GM13977 (cell line): ENCODE measurements at regions not wholly inside any gene's neighbourhood (a gene's known extent, or its start where the extent isn't known, plus 50 kb on each side); places are given as distances from the start of the nearest gene placed in this dataset.

Experiments used
- DNase-seq: peaks from one replicate; pipeline ENCODE4 v3.0.0; 2012; ENCODE audit warnings: low spot score
- in situ Hi-C: fragments of 300-500 bp; cut with MboI; formaldehyde crosslinking; loops from one replicate; pipeline ENCODE4 v1.12.0; 2022; ENCODE audit warnings: low sequenced_read_pairs, low pct_unique_long_range_greater_than_20kb, mixed read lengths, inconsistent platforms; ENCODE audit not compliant: unreplicated experiment
- TF ChIP-seq, protein P1 (sequence below): IDR thresholded peaks from 2 replicates; pipeline ENCODE4 v1.5.1; 2012; ENCODE audit warnings: mild to moderate bottlenecking, control low read depth; ENCODE audit not compliant: insufficient read depth; ENCODE audit errors: extremely low read depth, missing control alignments

DNA sequence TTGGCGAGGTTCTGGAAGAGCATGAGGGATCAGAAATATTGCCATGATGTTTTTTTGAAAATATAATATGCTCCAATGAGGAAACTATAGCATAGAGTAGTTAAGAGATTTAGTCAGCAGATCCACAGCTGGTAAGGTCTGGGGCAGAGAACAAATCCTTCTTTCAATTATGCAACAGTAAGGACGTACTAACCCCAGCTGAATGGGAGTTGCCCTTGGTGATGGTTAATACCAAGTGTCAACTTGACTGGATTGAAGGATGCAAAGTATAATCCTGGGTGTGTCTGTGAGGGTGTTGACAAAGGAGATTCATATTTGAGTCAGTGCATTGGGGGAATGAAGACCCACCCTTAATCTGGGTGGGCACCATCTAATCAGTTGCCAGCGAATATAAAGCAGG is 745.5 kb upstream of the NRSN1 start:
- in situ Hi-C loops: no loop called here
- TF ChIP-seq, protein P1, sequence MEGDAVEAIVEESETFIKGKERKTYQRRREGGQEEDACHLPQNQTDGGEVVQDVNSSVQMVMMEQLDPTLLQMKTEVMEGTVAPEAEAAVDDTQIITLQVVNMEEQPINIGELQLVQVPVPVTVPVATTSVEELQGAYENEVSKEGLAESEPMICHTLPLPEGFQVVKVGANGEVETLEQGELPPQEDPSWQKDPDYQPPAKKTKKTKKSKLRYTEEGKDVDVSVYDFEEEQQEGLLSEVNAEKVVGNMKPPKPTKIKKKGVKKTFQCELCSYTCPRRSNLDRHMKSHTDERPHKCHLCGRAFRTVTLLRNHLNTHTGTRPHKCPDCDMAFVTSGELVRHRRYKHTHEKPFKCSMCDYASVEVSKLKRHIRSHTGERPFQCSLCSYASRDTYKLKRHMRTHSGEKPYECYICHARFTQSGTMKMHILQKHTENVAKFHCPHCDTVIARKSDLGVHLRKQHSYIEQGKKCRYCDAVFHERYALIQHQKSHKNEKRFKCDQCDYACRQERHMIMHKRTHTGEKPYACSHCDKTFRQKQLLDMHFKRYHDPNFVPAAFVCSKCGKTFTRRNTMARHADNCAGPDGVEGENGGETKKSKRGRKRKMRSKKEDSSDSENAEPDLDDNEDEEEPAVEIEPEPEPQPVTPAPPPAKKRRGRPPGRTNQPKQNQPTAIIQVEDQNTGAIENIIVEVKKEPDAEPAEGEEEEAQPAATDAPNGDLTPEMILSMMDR: no peak
- DNase-seq: no peak

DNA sequence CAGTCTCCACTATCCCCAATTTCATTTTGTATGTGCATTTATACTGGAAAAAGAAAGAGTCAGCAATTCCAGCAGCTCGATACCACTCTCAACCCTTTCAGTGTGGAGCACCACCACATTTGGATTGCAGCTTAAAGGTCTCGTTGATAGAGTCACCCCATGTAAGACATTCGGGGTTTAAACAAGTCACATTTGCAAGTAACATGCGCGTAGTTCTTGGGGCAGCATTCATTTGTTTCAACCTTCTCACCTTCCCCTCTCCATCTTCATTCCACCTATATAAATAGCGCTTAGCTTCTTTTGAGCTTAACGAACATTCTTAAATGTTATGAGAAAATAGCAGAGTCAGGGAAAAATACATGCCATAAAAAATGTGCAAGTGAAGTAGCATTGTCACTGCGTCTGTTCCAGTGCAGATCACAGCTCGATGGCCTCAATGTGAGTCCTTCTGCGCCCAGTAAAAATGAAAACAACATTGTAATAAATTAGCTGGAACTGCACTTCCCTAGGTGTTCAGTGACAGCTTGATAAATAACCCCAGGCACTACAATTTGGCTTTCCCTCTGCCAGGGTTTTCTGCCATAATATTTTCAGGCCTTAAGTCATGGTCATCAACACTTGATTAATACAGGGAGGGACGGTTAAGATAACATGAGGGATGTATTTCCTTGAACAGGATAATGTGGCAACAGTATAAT is 737.8 kb upstream of the NRSN1 start:
- in situ Hi-C loops: no loop called here
- TF ChIP-seq, protein P1: no peak

DNA sequence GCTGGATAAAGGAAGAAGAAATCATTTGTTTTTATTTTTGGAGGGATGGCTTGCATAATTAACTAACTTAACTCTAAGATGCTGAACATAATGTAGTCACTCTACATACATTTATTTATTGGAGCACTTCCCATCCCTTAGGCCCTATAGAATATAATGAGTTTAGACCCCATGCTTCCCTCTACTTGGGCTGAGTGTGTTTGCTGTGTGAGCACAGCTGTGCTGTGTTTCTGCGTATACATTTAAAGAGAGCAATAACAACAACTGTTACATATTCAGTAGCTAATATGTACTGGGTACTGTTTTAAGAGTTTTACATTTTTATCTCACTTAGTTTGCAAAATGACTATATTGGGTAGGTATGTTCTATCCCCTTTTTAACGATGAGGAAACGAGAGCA is 736.6 kb upstream of the NRSN1 start:
- TF ChIP-seq, protein P1: no peak
- in situ Hi-C loops: no loop called here
- DNase-seq: no peak

More for the DNA sequence above, 737.8 kb upstream of the NRSN1 start:
- DNase-seq: no peak

DNA sequence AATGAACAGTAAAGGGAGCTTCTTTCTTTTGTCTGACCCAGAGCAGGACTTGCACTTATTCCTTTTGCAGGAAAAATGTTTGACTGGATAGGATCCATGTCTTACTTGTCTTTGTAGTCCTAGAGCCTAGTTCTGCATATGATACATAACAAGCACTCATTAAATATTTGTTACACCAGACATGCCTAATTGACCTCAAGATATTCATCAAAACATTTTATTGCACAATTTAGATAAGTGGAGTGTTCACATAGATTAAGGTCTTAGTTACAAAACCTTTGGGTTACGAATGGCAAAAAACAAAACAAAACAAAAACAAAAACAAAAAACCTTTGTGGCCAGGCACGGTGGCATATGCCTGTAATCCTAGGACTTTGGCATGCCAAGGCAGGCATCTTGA is 735.8 kb upstream of the NRSN1 start:
- in situ Hi-C loops: no loop called here
- TF ChIP-seq, protein P1: no peak
- DNase-seq: no peak

DNA sequence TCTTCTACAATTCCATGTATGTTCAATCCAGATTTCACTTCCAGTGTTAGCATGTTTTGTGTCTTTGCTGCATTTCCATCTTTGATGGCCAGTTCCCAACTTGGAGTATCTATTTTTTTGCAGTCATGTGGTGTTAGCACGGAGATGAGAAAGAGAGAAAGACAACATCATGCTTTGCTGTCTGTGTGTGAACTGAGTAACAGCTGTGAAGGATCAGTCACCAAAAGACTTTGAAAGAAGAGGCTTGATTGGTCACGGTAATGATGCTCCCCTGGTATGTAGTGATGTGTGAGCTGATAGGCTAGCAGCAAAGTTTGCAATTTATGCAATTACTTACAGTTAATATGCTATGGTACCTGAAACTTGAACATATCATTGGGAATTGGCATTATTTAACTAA is 731.3 kb upstream of the NRSN1 start:
- TF ChIP-seq, protein P1: no peak
- DNase-seq: no peak
- in situ Hi-C loops: no loop called here

DNA sequence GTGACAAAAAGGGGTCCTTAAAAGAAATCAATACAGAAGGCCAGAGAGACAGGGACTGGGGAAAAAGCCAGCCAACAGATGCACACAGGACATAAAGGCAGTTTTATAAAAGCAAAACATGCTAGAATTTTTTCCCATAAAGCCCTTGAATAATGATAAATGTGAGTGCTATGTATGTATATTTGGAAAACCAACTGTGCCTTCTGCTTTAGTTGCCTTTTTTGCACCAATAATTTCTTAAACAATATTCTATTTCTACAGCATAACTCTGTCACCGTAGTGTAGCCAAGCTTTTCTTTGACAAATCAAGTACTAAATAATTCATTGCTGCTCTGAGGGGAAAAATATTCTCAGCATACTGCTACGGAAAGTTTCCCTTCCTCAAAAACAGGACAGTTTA is 730.6 kb upstream of the NRSN1 start:
- TF ChIP-seq, protein P1: no peak
- DNase-seq: no peak
- in situ Hi-C loops: no loop called here
